ENCODE measurements at regions not wholly inside any gene's neighbourhood (a gene's known extent, or its start where the extent isn't known, plus 50 kb on each side); places are given as distances from the start of the nearest gene placed in this dataset.

DNA sequence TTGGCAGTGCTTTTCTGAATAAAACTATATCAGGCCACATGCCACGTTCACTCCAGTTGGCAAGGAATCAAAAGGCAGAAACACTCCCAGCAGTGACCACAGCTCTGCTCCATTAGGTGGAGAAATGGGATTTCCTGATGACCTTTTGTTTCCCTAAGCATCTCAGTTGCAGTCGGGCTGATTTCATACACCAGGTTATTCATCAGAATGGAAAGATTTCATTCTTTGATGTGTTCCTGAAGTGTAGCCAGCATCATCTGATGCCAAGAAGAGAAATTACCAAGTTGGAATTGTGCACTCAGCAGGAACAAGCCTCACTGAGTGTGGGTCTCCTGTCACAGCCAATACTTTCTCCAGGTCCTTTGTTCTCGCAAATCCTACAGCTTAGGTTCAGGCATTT lies 193.7 kb downstream of the SPATA18 start:
- TF ChIP-seq EZH2 (IDR thresholded peaks at IDR 0.05; ENCODE audit: insufficient read depth, poor library complexity, severe bottlenecking) (no peak), EZH2phosphoT487 (IDR thresholded peaks at IDR 0.05; ENCODE audit: insufficient read depth, low read depth) (no peak)

Measured in GM23248 (cell line).